Natural killer cell (primary cell): ENCODE measurements at regions not wholly inside any gene's neighbourhood (a gene's known extent, or its start where the extent isn't known, plus 50 kb on each side); places are given as distances from the start of the nearest gene placed in this dataset.
"Not testable (repeated sequence)": the region's sequence is repeated elsewhere in the genome, so short reads cannot be mapped to it uniquely, and the experiment has no call there.

Experiments used
- ATAC-seq, 3 donors: fragments of 150-1000 bp in 2 of 3; fragments of 200-7000 bp in 1 of 3; cut with Tn5 transposase; 1 replicate in 1 of 3; 2 replicates in 2 of 3; pipeline ENCODE4 v1.10.0; 2021; ENCODE audit warnings: mild to moderate bottlenecking in 2 of 3, moderate library complexity in 2 of 3
- DNase-seq, 2 donors: peaks; one replicate each; pipeline versions ENCODE4 v3.0.0 to v3.0.0-alpha.2; 2013 to 2021; ENCODE audit warnings: mixed read lengths in 1 of 2
- H3K27ac ChIP-seq: one replicate; pipeline ENCODE4 v1.5.1; 2013; ENCODE audit warnings: mild to moderate bottlenecking, low read length
- H3K27me3 ChIP-seq: one replicate; pipeline ENCODE4 v1.6.1; 2013; ENCODE audit warnings: low read length; ENCODE audit not compliant: control insufficient read depth, insufficient read depth
- H3K36me3 ChIP-seq: one replicate; pipeline ENCODE4 v1.6.1; 2013; ENCODE audit warnings: low read length; ENCODE audit not compliant: control insufficient read depth, insufficient read depth
- H3K4me1 ChIP-seq: one replicate; pipeline ENCODE4 v1.6.1; 2013; ENCODE audit warnings: low read length; ENCODE audit not compliant: control insufficient read depth, insufficient read depth
- H3K4me3 ChIP-seq: one replicate; pipeline ENCODE4 v1.5.1; 2013; ENCODE audit warnings: low read length
- H3K9me3 ChIP-seq: one replicate; pipeline ENCODE4 v1.6.1; 2013; ENCODE audit warnings: low read length; ENCODE audit not compliant: control insufficient read depth, insufficient read depth
- H3K27ac Mint-ChIP-seq, 2 donors: one replicate each; pipeline ENCODE4 v1.8.0; 2022; ENCODE audit warnings: mild to moderate bottlenecking in 2 of 2, mixed read lengths in 2 of 2, moderate library complexity in 1 of 2
- H3K27me3 Mint-ChIP-seq, 2 donors: one replicate each; pipeline ENCODE4 v1.8.0; 2022; ENCODE audit warnings: low read depth in 2 of 2, mixed read lengths in 2 of 2
- H3K36me3 Mint-ChIP-seq: one replicate; pipeline ENCODE4 v1.8.0; 2022; ENCODE audit warnings: mixed read lengths
- H3K4me1 Mint-ChIP-seq, 2 donors: one replicate each; pipeline ENCODE4 v1.8.0; 2022; ENCODE audit warnings: mixed read lengths in 2 of 2
- H3K4me3 Mint-ChIP-seq: one replicate; pipeline ENCODE4 v1.8.0; 2022; ENCODE audit warnings: mild to moderate bottlenecking, moderate library complexity, mixed read lengths
- H3K9me3 Mint-ChIP-seq, 2 donors: one replicate each; pipeline ENCODE4 v1.8.0; 2022; ENCODE audit warnings: mixed read lengths in 2 of 2
- WGBS: methylation state at CpG from one replicate; pipeline ENCODE4 v1.1.7; 2013; ENCODE audit warnings: missing lambda C conversion rate; ENCODE audit not compliant: insufficient coverage; 5-methylcytosine and 5-hydroxymethylcytosine counted together
- intact Hi-C: fragments of 100-400 bp; cut with micrococcal nuclease; formaldehyde crosslinking; loops from one replicate; pipeline ENCODE4 v1.14.2; 2022
- TF ChIP-seq, protein P1 (sequence below): fragments of 200-600 bp; IDR thresholded peaks from one replicate; pipeline ENCODE4 v1.8.0; 2022; ENCODE audit warnings: antibody characterized with exemption

DNA sequence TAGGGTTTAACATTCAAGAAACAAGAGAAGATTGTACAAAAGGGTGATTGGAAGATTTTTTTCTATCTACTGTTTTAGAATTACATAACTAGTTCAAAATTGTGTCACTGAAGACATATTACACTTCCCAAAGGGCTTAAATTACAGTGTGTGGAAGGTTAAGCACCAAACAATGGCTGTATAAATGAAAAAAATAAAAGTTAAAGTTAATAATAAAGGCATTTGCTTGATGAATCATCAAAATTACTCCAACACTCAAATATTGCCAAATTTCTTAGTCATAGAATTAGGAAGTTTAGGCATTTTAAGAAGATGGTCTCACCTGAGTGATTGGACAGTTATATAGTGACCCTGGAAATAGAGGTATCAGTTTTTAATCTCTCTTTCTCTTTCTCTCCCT is 227.6 kb upstream of the CARD18 start:
- Mint-ChIP-seq H3K27me3 (no peaks in the 10 kb centered on the region), H3K4me1 (no peaks in the 10 kb centered on the region), H3K27ac (no peak overlapping the region), H3K4me3 (no peak overlapping the region), H3K36me3 (no peaks in the 10 kb centered on the region), H3K9me3 (peaks cover 3 to 4% of the 10 kb centered on the region in 2 donors)
- ATAC-seq (no peak), DNase-seq (no peak)
- no peaks in the 10 kb centered on the region for H3K36me3 ChIP-seq
- no peaks in the 10 kb centered on the region for H3K27me3 ChIP-seq
- no peak overlapping the region for H3K4me3 ChIP-seq
- H3K27ac ChIP-seq = no peak overlapping the region
- H3K4me1 ChIP-seq = no peaks in the 10 kb centered on the region
- H3K9me3 ChIP-seq = no peaks in the 10 kb centered on the region
- intact Hi-C loops = no loop called here
- TF ChIP-seq, protein P1, sequence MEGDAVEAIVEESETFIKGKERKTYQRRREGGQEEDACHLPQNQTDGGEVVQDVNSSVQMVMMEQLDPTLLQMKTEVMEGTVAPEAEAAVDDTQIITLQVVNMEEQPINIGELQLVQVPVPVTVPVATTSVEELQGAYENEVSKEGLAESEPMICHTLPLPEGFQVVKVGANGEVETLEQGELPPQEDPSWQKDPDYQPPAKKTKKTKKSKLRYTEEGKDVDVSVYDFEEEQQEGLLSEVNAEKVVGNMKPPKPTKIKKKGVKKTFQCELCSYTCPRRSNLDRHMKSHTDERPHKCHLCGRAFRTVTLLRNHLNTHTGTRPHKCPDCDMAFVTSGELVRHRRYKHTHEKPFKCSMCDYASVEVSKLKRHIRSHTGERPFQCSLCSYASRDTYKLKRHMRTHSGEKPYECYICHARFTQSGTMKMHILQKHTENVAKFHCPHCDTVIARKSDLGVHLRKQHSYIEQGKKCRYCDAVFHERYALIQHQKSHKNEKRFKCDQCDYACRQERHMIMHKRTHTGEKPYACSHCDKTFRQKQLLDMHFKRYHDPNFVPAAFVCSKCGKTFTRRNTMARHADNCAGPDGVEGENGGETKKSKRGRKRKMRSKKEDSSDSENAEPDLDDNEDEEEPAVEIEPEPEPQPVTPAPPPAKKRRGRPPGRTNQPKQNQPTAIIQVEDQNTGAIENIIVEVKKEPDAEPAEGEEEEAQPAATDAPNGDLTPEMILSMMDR = no peak

DNA sequence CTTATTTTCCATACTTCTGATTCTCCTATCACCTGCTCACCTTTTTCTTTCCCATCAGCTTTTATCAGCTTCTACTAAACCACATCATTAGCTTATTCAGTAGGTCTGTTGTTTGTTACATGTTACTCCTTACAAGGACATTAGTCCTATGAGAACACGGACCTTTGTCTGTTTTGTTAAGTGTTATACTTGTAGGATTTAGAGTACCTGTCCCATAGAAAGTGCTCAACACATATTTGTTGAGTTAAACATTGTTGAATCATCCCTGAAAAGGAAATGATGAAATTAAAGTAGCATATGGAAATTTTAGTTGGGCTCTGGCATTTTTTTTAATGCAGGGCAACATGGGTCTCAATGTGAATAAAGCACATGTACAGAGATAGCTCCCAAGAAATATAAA is 222.1 kb upstream of the CARD18 start:
- TF ChIP-seq, protein P1 = no peak
- no peaks in the 10 kb centered on the region for H3K27me3 ChIP-seq
- H3K27ac ChIP-seq = no peak overlapping the region
- H3K36me3 ChIP-seq = no peaks in the 10 kb centered on the region
- no peaks in the 10 kb centered on the region for H3K4me1 Mint-ChIP-seq
- H3K4me1 ChIP-seq = no peaks in the 10 kb centered on the region
- H3K9me3 ChIP-seq = no peaks in the 10 kb centered on the region
- H3K4me3 Mint-ChIP-seq = no peak overlapping the region
- no peak overlapping the region for H3K27ac Mint-ChIP-seq
- H3K36me3 Mint-ChIP-seq = no peaks in the 10 kb centered on the region
- H3K4me3 ChIP-seq = no peak overlapping the region
- intact Hi-C loops = no loop called here
- ATAC-seq (no peak), DNase-seq (no peak)
- H3K27me3 Mint-ChIP-seq = no peaks in the 10 kb centered on the region
- 80% methylated on average over 1 of the region's 1 CpG for WGBS
- H3K9me3 Mint-ChIP-seq = peaks cover 3 to 4% of the 10 kb centered on the region in 2 donors

DNA sequence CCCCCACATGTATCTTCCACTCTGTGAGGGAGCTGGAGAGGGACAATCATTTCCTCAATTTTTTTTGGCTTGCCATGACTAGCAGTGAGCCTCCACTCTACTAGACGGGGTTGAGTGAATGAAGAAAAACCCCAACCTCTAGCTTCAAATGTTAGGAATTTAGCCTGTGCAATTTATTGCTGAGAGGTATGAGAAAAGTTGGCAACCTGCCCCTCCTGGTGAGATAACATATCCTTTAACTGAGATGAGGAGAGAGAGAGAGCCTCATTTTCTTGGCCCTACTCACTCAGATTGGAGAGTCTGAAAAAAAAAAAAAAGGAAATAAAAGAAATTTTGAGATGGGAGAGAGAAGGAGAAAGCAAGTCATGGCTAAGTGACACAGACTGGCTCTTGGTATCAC is 218.2 kb upstream of the CARD18 start:
- ATAC-seq = no peak
- TF ChIP-seq, protein P1 = no peak
- intact Hi-C loops = no loop called here
- Histone ChIP-seq H3K27ac (no peak overlapping the region), H3K4me3 (no peak overlapping the region), H3K9me3 (no peaks in the 10 kb centered on the region), H3K4me1 (no peaks in the 10 kb centered on the region), H3K27me3 (no peaks in the 10 kb centered on the region), H3K36me3 (no peaks in the 10 kb centered on the region)
- no peak for DNase-seq
- Mint-ChIP-seq H3K27ac (no peak overlapping the region), H3K27me3 (no peaks in the 10 kb centered on the region), H3K4me1 (no peaks in the 10 kb centered on the region), H3K9me3 (peaks cover 4 to 5% of the 10 kb centered on the region in 2 donors), H3K36me3 (no peaks in the 10 kb centered on the region), H3K4me3 (no peak overlapping the region)
- WGBS = no CpG with 5 or more reads among the region's 1 CpG

DNA sequence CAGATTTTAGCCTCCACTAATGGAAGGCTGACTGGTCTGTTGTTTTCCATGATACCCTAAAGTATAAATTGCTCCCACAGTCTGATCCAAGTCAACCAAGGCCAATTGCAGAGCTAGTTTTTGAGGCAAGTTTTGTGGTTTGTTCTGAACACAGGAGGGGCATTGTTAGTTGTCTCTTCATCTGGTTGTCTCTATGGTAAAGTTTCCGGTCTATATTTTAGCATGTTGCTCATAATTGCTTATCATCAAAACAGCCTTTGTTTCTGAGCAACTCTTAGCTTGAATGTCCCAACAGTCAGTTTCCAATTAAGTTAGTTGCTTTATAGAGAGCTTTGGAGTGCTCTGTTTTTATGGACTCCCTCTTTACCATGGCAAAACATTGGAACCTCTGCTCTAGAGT is 217.6 kb upstream of the CARD18 start:
- TF ChIP-seq, protein P1 = no peak
- intact Hi-C loops = no loop called here
- Histone ChIP-seq H3K4me1 (no peaks in the 10 kb centered on the region), H3K27ac (no peak overlapping the region), H3K9me3 (no peaks in the 10 kb centered on the region), H3K36me3 (no peaks in the 10 kb centered on the region), H3K27me3 (no peaks in the 10 kb centered on the region), H3K4me3 (no peak overlapping the region)
- Mint-ChIP-seq H3K4me3 (no peak overlapping the region), H3K4me1 (no peaks in the 10 kb centered on the region), H3K27me3 (no peaks in the 10 kb centered on the region), H3K27ac (no peak overlapping the region), H3K36me3 (no peaks in the 10 kb centered on the region), H3K9me3 (peaks cover 4 to 5% of the 10 kb centered on the region in 2 donors)
- DNase-seq (no peak), ATAC-seq (no peak)
- WGBS = no CpG with 5 or more reads among the region's 1 CpG

DNA sequence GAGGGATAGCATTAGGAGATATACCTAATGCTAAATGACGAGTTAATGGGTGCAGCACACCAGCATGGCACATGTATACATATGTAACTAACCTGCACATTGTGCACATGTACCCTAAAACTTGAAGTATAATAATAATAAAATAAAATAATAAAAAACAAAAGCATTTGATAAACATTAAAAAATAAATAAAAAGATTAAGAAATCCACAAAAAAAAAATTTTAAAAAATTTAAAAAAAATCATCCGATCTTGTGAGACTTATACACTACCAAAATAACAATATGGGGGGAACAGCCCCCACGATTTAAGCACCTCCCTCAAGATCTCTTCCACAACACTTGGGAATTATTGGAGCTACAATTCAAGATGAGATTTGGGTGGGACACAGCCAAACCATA is 210.3 kb upstream of the CARD18 start:
- H3K4me1 ChIP-seq, H3K36me3 Mint-ChIP-seq, H3K27me3 Mint-ChIP-seq, H3K27ac Mint-ChIP-seq, DNase-seq, intact Hi-C loops, H3K36me3 ChIP-seq, H3K9me3 Mint-ChIP-seq, ATAC-seq, H3K27ac ChIP-seq, H3K9me3 ChIP-seq, H3K4me1 Mint-ChIP-seq, H3K27me3 ChIP-seq, H3K4me3 ChIP-seq, H3K4me3 Mint-ChIP-seq: not testable (repeated sequence)
- 83% methylated on average over 1 of the region's 3 CpGs for WGBS
